ENCODE measurements at regions not wholly inside any gene's neighbourhood (a gene's known extent, or its start where the extent isn't known, plus 50 kb on each side); places are given as distances from the start of the nearest gene placed in this dataset.
"Not testable (repeated sequence)": the region's sequence is repeated elsewhere in the genome, so short reads cannot be mapped to it uniquely, and the experiment has no call there.

DNA sequence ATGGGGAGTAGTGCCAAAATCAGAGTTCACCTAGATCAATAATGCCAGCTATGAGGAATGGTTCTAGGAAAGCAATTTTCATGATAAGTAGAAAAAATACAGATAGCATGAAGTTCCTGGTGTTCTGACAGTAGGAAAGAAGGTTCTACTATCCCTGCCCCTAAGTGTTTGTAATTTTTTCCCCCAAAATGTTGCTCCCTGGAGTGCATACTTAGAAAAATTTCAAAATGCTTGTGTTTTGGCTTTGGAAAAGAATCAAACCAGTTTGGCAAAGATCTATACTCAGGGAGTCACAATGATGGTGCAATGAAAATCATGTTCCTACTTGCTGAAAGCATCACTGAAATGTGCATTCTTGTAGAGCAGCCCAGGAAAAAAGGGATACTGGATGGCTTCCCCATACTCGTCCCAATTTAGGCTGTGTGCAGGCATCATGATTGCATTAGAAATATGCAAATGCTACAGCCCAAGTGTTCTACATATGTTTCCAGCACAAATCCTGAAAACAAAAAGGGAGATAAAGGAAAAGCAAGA, 74.7 kb downstream of the LPAR4 start:
- DNase-seq, result no peak

DNA sequence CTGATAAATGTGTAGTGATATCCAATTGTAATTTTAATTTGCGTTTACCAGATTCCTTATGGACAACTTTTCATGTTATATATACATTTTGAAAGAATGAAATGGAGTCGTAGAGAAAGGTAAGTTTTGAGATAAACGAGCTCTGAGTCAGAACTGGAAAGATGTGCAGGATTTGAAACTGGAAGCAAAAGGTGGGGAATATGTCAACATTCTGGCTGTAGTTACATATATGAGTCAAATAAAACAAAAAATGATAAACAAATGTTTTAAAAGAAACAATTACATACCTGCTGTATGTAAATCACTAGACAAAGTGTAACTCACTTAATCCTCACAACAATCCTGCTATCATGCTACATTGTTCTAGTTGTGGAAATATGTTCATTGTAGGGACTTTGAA, 84.0 kb downstream of the LPAR4 start:
- DNase-seq, result no peak

DNA sequence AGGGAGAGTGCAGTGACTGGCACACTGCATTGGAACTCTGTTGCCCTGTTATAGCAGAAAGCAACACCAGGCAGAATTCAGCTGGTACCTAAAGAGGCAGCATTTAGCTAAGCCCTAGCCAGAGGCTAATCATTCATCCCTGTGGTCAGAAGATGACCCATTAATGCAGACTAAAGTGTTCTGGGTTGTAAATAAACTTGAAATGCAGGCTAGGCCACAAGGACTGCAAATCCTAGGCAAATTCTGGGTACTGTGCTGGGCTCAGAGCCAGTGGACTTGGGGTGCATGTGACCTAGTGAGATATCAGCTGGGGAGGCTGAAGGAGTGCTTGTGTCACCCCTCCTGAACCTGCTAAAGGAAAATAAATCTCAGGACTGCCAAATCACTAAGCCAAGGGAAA, 91.2 kb downstream of the LPAR4 start:
- no peak for DNase-seq

DNA sequence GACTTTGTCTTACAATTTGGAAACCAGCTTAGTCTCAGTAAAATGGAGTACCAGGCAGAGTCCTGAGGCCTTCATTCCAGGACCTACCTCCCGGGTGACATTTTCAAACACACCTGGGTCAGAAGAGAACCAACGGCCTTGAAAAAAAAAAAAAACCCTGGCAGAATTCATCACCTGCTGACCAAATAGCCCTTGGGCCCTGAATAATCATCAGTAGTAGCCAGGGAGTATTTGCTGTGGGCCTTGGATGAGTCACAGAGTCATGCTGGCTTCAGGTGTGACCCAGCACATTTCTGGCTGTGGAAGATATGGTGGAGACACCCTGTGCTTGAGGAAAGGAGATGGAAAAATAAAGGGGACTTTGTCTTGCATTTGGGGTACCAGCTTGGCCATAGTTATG, 92.2 kb downstream of the LPAR4 start:
- DNase-seq, result no peak

DNA sequence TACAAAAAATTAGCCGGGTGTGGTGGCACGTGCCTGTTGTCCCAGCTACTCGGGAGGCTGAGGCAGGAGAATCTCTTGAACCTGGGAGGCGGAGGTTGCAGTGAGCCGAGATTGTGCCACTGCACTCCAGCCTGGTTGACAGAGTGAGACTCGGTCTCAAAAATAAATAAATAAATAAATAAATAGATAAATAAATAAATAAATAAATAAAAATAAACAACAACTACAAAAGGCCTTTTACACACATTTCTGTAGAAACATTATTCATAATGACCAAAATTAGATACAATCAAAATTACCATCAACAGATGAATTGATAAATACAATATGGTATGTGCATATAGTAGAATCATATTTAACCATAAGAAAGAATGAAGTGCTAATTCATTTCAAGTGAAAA, 96.7 kb downstream of the LPAR4 start:
- not testable (repeated sequence) for DNase-seq

GRCh38 chrX:78881248-78881647, 63.9 kb upstream of the P2RY10 start:
- not testable (repeated sequence) for DNase-seq

- DNase-seq, result peak; percentile 2
These were observed 58.6 kb upstream of the P2RY10 start for GRCh38 chrX:78886550-78886949.

Measured in GDM1 (cell line).